NCI-H526 treated with DMSO at 0.1 percent for 48 hours (cell line): ENCODE measurements at regions not wholly inside any gene's neighbourhood (a gene's known extent, or its start where the extent isn't known, plus 50 kb on each side); places are given as distances from the start of the nearest gene placed in this dataset.

ENCODE experiments used
- DNase-seq: peaks from one replicate; lab custom pipeline; 2025; lab: John Stamatoyannopoulos, UW

DNA sequence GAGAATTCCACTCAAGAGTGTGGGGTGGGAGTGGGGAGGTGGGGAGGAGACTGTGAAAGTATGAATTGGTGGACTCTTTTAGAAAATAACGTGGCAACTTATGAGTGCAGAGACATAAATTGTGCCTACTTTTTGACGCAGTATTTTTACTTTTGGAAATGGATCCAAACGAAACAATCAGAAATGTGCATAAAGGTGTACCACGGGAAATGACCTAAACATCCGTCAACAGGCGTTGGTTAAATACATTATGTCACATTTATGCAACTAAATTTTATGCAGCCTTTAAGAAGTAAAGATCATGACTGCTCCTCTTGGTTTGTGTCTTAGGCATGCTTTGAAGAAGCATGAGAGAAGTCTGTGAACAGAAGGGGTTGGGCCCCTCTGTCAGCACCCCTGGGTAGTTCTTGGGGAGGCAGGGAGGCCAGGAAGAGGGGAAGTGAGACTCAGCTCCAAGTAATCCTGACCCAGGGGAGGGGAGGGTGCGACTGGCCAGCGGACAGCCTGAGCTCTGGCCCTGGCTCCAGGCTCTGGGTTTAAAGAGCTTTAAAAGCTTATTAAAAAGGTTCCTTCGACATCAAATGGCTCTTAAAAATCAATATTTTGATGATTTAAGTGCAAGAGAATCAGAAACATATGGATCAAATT lies 126.4 kb upstream of the HAAO start:
- no peak for DNase-seq

DNA sequence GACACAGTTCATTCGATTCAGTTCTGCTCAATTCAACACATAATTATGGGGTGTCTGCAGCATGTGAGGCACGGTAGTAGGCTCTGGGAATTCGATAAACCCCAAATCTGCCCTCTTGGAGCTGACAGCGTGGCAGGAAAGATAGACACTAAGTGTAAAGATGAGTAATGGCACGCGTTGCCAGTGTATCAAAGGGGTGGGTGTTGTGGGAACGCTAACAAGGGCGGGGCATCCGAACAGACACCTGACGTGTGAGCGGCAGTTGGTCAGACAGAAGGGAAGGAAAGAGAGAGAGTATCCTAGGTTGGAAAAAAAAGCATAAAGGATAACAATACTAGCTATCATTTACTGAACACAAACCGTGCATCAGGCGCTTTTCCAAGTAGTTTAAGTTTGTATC lies 125.7 kb upstream of the HAAO start:
- DNase-seq = no peak

DNA sequence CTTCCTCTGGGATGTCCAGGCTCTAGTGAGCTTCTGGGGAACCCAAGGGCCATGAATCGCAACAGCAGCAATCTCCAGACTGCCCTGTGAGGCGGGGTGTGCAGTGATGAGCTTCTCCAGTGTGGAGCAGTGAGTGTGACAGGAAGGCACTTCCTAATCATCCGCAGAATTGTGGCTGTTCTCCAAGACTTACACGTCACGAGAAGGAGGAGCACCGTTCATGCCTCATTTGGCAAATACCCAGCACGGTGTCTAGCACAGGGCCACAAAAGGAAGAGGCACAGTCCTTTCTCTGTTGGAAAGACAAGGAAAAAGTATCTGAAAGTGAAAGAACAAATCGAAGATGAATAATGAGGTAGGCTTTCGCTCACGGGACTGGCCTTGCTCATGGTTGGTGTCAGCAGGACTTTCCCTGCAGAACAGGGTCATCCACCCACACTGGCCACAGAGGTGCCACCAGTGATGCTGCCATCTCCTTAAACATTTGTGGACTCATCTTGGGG lies 125.1 kb upstream of the HAAO start:
- no peak for DNase-seq

DNA sequence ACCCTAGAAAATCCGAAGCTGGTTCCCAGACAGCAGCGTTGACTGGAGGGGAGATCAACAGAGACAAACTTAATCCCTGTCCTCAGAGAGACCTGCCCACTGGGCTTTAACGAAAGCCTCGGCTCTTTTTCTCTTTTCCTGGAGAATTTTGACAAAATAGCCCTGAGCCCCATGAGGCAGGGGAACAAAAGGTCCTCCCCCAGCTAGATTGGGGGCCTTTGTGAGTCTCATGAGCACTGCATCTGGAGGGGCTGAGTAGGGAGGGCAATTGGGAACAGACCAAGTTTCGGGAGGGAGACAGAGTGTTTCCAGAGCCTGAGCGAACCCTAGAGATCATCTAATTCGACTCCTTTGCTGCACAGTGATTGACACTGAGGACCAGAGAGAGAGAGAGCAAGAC lies 123.9 kb upstream of the HAAO start:
- DNase-seq = no peak

DNA sequence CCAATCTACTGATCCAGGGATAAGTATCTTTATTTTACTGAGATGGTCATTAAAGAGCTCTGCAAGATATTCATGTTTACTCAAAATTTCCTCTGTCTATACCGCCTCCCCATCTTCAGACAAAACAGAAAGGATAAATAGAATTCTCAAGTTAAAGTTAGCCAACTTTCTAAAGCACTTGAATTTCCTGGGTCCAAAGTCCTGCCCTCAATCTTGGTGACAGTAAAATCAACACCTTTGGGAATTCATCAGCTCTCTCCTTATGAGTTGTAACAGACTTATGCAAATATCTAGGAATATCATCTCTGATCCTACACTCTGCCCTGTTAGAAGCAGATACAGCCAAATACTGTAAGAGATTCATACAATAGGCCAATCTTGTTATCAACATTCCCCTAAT lies 122.5 kb upstream of the HAAO start:
- peak; percentile 31 for DNase-seq

DNA sequence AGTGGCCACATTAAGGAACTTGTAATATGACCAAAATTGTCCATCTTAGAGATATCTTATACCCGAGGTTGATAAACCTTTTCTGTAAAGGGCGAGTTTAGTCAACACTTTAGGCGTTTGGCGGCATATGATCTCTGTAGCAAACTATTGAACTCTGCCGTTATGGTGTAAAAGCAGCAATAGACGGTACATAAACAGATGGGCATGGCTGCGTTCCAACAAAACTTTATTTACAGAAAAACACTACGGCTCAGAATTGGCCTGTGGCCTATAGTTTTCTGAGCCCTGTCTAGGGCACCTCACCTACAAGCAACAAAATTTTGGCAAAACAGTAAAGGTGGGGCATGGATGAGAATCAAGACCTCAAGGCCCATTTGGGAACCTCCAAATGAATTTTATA lies 121.9 kb upstream of the HAAO start:
- DNase-seq = no peak

DNA sequence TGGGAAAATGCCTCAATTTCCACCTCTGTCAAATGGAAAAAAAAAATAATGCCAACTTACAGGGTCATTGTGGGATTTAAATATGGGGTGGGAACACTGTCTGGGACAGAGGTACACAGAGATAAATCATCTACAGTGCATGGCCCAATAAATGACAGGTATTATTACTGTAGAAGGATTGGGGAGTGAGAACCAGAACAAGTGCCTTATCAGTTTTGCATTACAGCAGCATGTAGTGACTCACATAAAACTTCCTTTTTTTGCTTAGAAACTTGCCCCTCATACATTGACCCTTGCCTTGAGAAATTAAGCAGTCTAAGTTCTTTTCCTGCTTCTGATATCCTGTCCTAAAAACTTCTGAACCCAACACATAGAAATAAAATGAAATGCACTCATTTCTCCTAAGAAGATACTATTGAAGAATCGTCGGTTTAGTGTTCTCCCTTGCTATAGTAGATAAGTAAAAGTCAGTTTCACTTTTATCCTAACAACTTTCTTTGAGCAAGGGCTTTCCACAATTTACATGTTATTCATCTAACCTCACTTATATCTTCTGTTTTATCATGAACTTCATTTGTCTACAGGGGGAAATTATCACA lies 121.0 kb upstream of the HAAO start:
- no peak for DNase-seq

DNA sequence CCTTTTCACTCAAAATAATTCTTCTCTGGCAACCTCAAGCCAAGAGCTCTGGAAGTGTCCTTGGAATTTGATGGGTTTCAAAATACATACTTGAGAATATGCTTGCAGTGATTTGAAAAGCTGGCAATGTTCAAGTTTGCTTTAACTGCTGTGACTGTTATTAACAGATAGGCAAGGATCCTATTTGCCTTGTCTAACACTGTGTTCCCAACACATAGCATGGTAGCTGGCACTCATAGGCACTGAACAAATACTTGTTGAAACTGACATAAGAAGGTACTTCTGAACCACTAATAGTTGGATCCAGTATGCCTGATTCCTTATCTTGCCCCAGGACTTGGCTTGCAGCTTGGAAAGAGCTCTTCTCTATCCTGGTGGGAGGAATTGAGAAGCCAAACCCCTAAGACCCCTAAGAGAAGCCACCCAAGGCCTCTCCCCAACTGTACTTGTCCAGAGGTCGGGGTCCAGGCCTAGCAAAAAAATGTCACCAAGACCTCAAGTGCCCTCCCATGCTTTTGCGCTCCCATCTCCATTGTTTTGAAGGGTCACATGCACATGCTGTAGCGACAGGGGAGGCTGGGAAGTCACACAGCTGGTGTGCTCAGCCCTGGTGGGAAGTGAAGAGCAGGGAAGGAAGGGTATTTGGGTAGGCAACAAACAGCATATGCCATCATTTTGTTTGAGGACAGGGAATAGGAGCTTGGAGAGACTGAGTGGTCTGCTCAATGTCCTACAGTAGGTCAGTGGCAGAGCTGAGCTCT lies 118.4 kb upstream of the HAAO start:
- DNase-seq = no peak

DNA sequence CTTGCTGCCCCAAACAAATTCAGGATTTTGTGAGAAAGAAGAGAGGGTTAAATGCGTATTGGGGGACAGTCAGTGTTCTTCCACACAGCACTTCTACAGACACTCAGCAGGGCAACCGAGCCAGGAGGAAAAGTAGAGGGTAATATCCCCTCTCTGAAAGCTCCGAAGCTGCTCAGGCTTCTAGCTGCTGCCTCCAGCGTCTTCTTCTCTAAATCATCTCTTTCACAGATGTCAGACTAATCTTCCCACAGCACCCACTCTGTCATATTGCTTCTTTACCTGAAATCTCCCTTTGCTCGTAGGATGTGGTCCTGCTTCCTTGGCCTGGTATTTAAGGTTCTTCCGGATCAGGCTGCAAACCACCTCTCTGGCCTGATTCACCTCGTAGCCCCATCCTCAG lies 117.6 kb upstream of the HAAO start:
- DNase-seq = no peak

DNA sequence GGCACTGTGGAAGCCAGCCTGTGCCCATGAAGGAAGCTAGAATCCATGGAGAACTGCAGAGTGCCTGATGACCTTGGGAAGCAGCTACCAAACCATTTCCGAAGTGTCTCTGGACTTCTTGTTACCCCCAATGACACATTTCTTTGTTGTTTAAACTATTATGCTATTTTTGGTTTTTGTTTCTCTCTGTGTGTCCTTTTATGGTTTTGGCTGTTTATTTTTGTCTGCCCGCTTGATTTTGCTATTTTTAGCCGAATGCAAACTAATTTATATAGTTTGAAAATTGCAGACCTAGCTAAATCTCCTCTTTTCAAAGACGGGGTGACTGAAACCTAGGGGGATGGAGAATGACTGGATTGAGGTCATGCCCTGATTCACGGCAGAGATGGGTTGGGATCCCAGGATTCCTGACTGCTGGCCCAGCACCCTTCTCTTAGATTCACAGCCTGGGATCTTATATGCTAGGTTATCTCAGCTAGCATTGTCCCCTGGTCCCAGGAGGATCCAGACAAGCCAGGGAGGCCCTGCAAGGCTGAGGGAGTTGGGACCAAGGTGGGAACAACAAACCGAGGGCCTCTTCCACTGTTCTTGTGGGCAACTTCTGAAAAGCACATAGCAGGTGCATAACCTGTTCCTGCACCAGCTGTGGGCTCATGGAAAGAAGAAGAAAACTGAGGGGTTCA lies 116.3 kb upstream of the HAAO start:
- no peak for DNase-seq

DNA sequence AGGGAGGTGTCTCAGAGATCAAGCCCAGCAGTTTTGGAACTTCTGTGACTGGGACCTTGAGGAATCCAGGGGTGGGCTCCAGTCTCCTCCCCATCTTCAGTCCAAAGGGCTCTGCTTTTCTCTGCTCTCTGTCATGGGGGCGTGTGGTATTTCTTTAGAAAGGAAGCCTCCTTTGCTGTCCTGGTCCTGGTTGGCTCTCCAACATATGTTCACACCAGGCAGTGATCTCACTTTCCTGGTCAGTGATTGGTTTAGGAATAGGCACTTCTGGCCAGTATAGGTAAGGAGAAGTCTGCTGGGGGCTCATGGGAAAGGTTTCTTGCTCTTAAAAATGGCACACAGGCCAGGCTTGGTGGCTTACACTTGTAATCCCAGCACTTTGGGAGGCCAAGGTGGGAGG lies 115.5 kb upstream of the HAAO start:
- no peak for DNase-seq

DNA sequence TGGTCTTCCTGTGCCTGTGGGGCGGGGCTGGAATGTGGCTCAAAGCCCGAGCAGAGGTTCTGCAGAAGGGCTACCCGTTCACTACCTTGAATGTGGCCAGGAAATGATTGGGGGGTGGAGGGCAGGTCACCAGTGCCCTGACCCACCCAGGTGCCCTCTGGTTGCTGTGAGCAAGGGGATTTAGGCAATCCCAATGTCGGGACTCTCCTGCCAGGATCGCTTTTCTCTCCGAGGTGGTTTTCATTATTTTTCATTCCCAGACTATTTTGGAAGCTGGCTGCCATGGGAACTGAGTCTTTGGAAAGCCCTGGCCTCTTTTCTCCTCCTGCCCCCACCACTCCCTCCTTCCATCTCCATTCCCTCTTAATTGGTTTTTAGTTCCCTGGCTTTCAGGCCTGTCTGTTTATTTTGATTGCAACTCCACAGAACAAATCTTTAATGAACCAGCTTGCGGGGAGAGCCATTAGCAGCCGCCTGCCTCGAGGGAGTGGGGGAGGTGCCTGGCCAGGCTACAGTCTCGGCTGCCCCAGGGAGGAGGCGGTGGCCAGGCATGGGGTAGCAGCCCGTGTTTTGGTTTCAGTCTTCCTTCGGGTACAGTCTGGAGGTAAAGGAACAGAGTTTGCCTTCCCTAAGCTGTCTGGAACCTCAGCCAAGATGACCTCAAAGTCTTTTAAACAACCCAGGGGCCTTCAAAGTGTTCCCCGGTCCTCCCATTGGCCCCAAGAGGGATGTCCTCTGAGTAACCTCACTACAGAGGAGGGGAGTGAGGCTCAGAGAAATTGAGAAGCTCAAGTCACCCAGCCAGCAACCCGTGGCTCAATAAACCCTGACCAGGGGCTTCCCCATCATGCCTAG lies 114.4 kb upstream of the HAAO start:
- no peak for DNase-seq

DNA sequence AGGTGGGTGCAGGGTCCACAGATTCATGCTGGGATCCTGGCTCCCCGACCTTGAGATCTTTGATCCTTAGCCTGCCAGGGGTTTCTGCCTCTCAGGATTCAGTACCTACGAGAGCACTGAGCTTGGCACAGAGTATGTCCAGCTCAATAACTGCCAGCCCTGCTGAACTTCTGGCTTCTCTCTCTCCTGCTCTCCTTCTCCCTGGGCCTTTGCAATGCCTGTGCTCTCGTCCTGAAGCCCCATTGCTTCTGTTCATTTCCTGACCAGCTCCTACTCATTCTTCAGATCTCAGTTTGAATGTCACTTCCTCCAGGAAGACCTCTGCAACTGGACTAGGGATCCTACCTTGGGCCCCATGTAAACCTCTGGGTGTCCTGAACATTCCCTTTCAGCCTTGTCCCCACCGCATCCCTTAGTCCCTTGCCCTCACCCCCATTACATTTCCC lies 113.8 kb upstream of the HAAO start:
- no peak for DNase-seq

DNA sequence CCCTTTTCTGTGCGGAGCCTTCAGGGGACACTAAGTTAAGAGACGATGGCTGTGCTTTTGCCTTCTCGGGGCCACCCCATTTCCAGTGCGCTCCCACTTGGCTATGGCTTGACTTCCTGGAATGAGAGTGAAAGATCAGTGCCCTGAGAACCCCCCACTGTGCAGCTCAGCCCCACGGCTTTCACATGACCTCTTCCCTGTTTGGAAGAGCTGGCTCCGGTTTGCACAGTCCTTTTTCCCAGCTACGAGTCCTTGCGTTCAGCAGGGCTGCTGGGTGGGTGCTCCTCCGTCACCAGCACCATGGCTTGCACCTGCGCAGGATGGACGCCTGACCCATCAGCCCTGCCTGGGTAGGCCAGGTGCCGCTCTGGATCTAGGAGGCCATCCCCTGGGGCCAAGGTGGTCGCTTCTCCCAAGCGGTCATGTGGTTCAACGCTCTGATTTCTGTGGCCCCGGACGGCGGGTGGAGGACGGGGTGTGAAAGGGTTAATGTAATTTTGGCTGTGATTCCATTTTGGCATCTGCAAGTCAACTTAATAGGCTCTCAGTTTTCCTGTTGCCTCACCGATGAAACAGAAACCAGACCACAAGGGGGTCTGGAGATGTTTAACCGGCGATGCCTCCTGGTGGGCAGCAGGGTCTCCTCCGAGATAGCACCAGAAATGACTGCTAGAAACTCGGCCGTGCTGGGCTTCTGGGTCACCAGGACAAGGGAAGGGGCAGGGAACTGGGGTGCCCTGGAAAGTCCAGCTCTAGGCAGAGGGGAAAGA lies 113.1 kb upstream of the HAAO start:
- no peak for DNase-seq

DNA sequence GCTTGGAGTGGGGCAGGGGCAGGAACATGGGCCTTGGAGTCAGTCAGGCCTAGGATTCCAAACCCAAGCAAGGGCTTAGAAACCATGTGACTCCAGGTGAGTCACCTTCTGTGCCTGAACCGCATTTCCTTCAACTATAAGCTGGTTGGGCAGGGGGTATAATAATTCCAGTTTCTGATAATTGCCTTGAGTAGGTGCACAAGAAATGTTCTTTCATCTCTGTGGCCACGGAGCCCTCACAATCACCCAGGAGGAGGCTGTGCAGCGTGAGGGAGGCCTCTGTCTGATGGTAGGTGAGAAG lies 112.1 kb upstream of the HAAO start:
- no peak for DNase-seq

DNA sequence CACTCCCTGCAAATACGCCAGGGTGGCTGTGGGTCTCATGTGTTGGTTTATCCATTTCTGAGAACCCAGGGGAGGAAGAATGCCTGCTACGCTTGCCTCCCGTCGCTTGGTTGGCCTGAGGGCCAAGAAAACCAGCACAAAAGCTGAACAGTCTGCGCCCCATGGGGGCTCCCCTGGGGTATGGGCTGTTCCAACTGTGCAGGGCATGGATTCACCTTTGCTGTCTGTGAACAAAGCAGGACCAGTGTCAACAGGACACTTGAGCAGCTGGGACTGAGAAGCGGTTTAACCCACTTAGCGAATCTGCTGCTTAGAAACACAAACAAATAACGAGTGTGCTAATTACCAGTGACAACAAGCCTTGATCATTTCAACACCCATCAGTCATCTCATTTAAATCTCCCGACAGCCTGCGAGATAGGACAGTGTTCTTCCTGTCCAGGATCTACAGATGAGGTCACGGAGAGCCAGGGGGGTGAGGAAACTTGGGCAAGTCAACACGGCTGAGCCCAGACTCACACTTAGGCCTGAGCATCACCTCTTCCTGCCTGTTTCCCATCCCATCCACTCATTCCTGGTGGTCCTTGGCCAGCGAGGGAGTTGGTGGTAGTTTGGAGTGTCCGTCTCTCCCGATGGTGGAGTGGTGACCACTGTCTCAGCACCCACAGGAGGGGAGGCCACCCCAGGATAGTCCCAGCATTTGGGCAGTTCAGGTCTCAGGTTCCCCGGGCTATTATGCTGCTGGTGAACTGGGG lies 111.6 kb upstream of the HAAO start:
- no peak for DNase-seq

DNA sequence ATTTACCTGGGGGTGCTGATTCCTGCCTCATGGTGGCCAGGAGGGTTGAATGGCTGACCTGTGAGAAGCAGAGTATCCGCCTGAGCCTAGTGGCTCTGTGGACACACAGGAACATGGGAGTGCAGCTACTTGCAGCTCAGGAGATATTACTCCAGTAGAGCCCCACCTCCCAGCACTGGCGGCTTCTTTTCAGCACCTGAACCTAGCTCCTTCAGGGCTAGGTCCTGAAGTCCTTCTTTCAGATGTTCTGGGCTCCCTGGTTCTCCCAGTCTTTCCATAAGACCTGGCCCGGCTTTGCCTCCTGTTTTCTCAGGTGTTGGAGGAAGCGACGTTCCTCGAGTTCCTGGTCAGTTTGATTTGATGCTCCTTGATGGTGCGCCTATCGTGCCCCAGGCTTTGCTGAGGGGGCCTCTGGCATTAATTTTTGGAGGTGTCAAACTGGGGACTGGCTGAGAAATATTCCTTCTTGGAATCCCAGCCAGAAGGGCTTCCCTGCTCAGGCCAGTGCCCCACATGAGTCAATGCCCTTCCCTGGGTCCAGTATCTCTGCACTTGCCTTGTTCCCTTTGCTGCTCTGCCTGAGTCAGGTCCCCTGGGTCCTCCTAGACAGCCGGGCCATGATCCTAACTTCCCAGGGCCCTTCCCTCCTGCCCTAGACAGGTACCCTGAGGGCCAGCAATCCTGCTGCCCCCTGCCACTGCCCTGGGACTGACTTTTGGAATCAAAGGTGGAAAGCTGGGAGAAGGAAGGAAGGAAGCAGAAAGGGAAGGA lies 110.7 kb upstream of the HAAO start:
- DNase-seq = no peak

DNA sequence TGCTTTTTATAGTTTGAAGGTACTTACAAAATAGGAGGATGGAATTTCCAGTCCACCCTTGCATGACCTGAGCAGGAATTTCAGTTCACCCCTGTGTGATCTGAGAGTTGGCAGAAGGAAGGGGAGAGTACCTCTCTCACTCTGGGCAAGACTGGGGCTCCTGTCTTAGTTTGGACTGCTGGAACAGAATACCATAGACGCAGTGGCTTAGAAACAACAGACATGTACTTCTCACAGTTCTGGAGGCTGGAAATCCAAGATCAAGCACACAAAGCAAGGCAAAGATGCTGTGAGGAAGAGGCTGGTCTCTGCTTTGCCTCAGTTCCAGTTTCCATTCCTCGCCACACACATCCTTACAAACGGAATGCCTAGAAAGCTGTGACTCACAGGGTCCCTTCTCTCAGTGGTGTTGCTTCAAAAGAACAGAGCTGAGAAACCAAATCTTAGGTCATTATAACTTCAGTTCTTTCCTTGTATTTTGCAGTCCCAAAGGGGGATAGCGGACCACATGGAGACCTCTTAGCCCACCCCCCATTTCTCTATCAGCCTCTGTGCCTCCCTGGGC lies 108.8 kb upstream of the HAAO start:
- no peak for DNase-seq

DNA sequence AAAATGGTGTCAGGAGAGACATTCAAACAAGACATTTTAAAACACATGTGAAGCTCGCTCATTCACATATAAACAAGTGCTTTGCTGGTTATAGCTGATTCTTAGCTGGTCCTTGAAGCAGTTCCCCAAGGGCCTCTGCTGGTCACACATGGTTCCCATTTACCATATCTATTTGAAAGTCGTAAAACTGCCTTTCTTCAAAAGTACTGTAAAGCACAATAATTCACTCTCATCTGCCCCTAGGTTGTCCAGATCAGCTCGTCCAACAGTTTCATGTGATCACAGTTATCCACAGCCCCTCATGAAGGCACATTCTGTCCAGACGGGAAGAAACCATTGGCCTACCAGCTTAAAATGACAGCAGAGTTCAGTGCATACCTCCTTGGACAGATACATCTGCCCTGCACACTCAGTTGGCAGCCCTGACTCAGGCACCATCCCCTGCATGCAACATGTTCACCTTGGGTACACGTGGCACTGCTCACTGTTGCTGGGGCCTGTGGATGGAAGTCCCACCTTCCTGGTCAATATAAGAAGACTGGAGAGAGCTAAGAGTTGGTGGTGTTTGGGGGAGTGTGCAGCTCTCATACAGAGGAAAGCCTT lies 108.0 kb upstream of the HAAO start:
- DNase-seq = no peak
